ENCODE measurements at regions not wholly inside any gene's neighbourhood (a gene's known extent, or its start where the extent isn't known, plus 50 kb on each side); places are given as distances from the start of the nearest gene placed in this dataset.

DNA sequence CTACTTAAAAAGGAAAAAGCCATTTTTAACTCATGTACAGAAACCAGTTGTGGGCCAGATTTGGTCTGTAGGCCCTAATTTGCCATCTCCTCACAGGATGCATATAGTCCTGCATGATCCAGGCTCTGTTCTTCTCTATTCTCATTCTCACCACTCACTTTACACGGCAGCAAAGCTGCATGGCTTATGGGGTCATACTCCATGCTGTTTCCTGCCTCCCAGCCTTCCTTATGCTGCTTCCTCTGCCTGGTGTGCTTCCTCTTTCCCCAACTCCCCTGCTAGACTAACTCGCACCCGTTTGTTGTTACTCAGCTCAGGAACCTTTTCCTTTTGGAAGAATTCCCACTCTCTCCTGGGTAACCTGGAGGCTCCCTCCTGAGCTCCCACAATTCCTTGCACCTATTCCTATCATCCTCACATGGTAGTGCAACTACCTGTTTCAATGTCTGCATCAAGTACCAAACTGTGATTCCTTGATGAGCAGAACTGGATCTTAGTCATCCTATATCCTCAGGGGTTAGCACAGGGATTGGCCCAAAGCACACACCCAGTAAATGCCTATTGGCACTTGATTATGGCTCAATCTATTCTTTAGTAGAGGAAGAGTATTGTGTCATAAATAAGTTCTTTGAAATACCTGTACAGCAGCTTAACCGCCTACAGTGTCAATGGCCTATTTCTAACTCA lies 172.1 kb upstream of the MITF start:
- Histone ChIP-seq H3K4me1 (no peaks in the 10 kb centered on the region), H3K27me3 (no peaks in the 10 kb centered on the region), H3K36me3 (no peaks in the 10 kb centered on the region), H3K27ac (no peak overlapping the region), H3K4me3 (no peak overlapping the region), H3K9me3 (no peaks in the 10 kb centered on the region)
- TF ChIP-seq, protein P1, sequence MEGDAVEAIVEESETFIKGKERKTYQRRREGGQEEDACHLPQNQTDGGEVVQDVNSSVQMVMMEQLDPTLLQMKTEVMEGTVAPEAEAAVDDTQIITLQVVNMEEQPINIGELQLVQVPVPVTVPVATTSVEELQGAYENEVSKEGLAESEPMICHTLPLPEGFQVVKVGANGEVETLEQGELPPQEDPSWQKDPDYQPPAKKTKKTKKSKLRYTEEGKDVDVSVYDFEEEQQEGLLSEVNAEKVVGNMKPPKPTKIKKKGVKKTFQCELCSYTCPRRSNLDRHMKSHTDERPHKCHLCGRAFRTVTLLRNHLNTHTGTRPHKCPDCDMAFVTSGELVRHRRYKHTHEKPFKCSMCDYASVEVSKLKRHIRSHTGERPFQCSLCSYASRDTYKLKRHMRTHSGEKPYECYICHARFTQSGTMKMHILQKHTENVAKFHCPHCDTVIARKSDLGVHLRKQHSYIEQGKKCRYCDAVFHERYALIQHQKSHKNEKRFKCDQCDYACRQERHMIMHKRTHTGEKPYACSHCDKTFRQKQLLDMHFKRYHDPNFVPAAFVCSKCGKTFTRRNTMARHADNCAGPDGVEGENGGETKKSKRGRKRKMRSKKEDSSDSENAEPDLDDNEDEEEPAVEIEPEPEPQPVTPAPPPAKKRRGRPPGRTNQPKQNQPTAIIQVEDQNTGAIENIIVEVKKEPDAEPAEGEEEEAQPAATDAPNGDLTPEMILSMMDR (IDR thresholded peaks at IDR 0.05), result no peak
- TF ChIP-seq POLR2A (IDR thresholded peaks at IDR 0.05), result no peak
- TF ChIP-seq POLR2AphosphoS5 (IDR thresholded peaks at IDR 0.05), result no peak
- no peak for TF ChIP-seq EP300 (IDR thresholded peaks at IDR 0.05)
- intact Hi-C loops (cut with DNase I; ENCODE audit: low total_unique reads), result no loop called here
- WGBS, 5 donors, result 63 to 87% (median 79%) methylated on average over 4 of the region's 4 CpGs
- DNase-seq, result no peak

DNA sequence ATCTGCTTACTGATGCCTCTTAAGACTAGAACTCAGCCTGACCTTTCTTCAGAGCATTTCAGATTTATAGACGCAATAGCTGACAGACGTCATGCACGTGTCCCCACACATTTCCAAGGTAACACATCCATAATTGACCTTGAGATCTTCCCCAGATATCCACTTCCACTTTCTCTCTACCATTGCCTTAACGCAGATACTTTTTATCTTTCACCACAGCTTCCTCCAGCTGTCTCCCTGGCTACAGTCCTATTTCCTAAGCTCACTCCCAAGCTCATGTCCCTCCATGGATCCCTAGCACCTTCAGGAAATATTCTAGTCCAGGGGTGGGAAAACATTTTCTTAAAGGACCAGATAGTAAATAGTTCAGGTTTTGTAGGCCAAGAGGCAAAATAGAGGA lies 173.0 kb upstream of the MITF start:
- TF ChIP-seq EP300 (IDR thresholded peaks at IDR 0.05), result no peak
- TF ChIP-seq POLR2AphosphoS5 (IDR thresholded peaks at IDR 0.05), result no peak
- no peak for TF ChIP-seq POLR2A (IDR thresholded peaks at IDR 0.05)
- TF ChIP-seq, protein P1 (IDR thresholded peaks at IDR 0.05), result no peak
- Histone ChIP-seq H3K27me3 (no peaks in the 10 kb centered on the region), H3K4me3 (no peak overlapping the region), H3K4me1 (no peaks in the 10 kb centered on the region), H3K27ac (no peak overlapping the region), H3K9me3 (no peaks in the 10 kb centered on the region), H3K36me3 (no peaks in the 10 kb centered on the region)
- WGBS, 5 donors, result 67 to 87% (median 81%) methylated on average over 4 of the region's 4 CpGs
- intact Hi-C loops (cut with DNase I; ENCODE audit: low total_unique reads), result no loop called here
- DNase-seq, result no peak

DNA sequence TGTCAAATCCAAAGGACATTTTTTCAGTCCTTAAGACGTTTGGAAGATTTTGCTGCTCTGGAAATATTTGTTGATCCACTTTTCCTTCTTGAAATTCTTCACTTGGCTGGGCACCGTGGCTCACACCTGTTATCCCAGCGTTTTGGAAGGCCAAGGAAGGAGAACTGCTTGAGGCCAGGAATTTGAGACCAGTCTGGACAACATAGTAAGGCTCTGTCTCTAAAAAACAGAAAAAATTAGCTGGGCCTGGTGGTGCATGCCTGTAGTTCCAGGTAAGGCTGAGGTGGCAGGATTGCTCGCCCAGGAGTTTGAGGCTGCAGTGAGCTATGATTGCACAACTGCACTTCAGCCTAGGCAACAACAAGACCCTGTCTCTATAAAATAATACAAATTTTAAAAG lies 173.9 kb upstream of the MITF start:
- H3K36me3 ChIP-seq, result no peaks in the 10 kb centered on the region
- H3K27me3 ChIP-seq, result no peaks in the 10 kb centered on the region
- no peak overlapping the region for H3K4me3 ChIP-seq
- WGBS, 5 donors, result 71 to 86% (median 77%) methylated on average over 4 of the region's 4 CpGs
- H3K4me1 ChIP-seq, result no peaks in the 10 kb centered on the region
- intact Hi-C loops (cut with DNase I; ENCODE audit: low total_unique reads), result no loop called here
- no peak for DNase-seq
- no peak overlapping the region for H3K27ac ChIP-seq
- TF ChIP-seq POLR2A (IDR thresholded peaks at IDR 0.05), result no peak
- TF ChIP-seq, protein P1 (IDR thresholded peaks at IDR 0.05), result no peak
- no peaks in the 10 kb centered on the region for H3K9me3 ChIP-seq

DNA sequence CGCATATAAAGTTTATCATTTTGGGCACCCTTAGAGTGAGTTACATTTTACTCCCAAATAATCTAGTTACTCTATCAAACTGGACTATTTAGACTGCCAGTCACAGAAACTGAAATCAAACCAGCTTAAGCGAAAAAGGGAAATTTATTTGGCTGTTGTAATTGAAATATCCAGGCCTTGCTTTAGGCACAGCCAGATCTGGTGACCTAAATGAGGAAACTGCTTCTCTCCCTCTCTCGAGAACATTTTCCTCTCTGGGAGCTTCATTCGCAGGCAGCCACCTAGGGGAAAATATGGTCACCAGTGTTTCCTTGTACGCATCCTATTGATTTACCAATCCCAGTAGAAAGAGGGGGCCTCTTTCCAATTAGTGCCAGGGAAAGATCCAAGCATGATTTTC lies 175.3 kb upstream of the MITF start:
- Histone ChIP-seq H3K4me1 (no peaks in the 10 kb centered on the region), H3K9me3 (no peaks in the 10 kb centered on the region), H3K36me3 (no peaks in the 10 kb centered on the region), H3K4me3 (no peak overlapping the region), H3K27ac (no peak overlapping the region), H3K27me3 (no peaks in the 10 kb centered on the region)
- TF ChIP-seq, protein P1 (IDR thresholded peaks at IDR 0.05), result no peak
- TF ChIP-seq POLR2A (IDR thresholded peaks at IDR 0.05) (no peak), EP300 (IDR thresholded peaks at IDR 0.05) (no peak), POLR2AphosphoS5 (IDR thresholded peaks at IDR 0.05) (no peak)
- no peak for DNase-seq
- WGBS, 5 donors, result 82 to 91% (median 86%) methylated on average over 5 of the region's 5 CpGs
- intact Hi-C loops (cut with DNase I; ENCODE audit: low total_unique reads), result no loop called here

Data from stomach (tissue), 8 donors.